HCT116 (cell line): ENCODE measurements at regions not wholly inside any gene's neighbourhood (a gene's known extent, or its start where the extent isn't known, plus 50 kb on each side); places are given as distances from the start of the nearest gene placed in this dataset.

Experiments
- ATAC-seq: fragments of 200-7000 bp; cut with Tn5 transposase; 2 replicates; pipeline ENCODE4 v1.9.1; 2020; ENCODE audit warnings: mild to moderate bottlenecking, moderate library complexity
- BruUV-seq: library from RNA; stranded (reverse); fragments of 400-500 nt; replicated peaks from 2 replicates; lab custom pipeline; 2021; lab: Mats Ljungman, UMichigan
- CTCF ChIA-PET: fragments of 300-600 bp; sonication (Branson Sonifier 250); formaldehyde crosslinking; loops from one replicate; lab custom pipeline; 2021; ENCODE audit warnings: antibody characterized with exemption; lab: Charles Lee
- POLR2A ChIA-PET: fragments of 300-600, 350-600 bp; sonication (Branson Sonifier 250); formaldehyde crosslinking; loops from one replicate; lab custom pipeline; 2021; ENCODE audit warnings: antibody characterized with exemption; lab: Charles Lee
- RAD21 ChIA-PET, 2 experiments: fragments of 300-600 bp; sonication (Branson Sonifier 250); formaldehyde crosslinking; loops; one replicate each; lab custom pipeline; 2023; ENCODE audit warnings: low total read pairs in 2 of 2; ENCODE audit not compliant: uncharacterized antibody in 2 of 2, unreplicated experiment in 2 of 2, low non-redundant PET in 1 of 2; lab: Charles Lee
- DNase-seq: peaks from one replicate; pipeline ENCODE4 v3.0.0-alpha.2; 2010; ENCODE audit warnings: low read depth, low spot score
- H2AFZ ChIP-seq: fragments of 200-600 bp; shearing (Covaris generic), sonication (generic); 2 replicates; pipeline ENCODE4 v1.6.1; 2017; ENCODE audit warnings: low read depth, mixed run types, mixed read lengths, antibody characterized with exemption, low read length; ENCODE audit not compliant: poor library complexity, severe bottlenecking
- H3K27ac ChIP-seq: 2 replicates; pipeline ENCODE4 v1.5.1; 2012; ENCODE audit warnings: low read depth, low read length
- H3K27me3 ChIP-seq: fragments of 200-600 bp; sonication (generic); 2 replicates; pipeline ENCODE4 v1.6.1; 2016; ENCODE audit warnings: mixed run types, low read length, mixed read lengths; ENCODE audit not compliant: insufficient read depth
- H3K36me3 ChIP-seq, 2 experiments: fragments of 200-500 bp in 1 of 2; fragments of 200-600 bp in 1 of 2; sonication (Bioruptor generic) in 1 of 2; sonication (generic) in 1 of 2; 2 replicates each; pipeline versions ENCODE4 v1.5.1 to v1.6.1; 2014 to 2016; ENCODE audit warnings: low read length in 2 of 2, inconsistent platforms in 1 of 2, mixed read lengths in 1 of 2, mixed run types in 1 of 2; ENCODE audit not compliant: insufficient read depth in 2 of 2, control insufficient read depth in 1 of 2
- H3K4me1 ChIP-seq, 2 experiments: fragments of 200-600 bp in 1 of 2; sonication (generic) in 1 of 2; 2 replicates each; pipeline versions ENCODE4 v1.5.1 to v1.6.1; 2012 to 2017; ENCODE audit warnings: low read length in 2 of 2, inconsistent platforms in 1 of 2, mild to moderate bottlenecking in 1 of 2, mixed read lengths in 1 of 2, mixed run types in 1 of 2, moderate library complexity in 1 of 2; ENCODE audit not compliant: insufficient read depth in 2 of 2, control insufficient read depth in 1 of 2
- H3K4me2 ChIP-seq: fragments of 200-600 bp; sonication (generic); 2 replicates; pipeline ENCODE4 v1.6.1; 2017; ENCODE audit warnings: mixed run types, low read length, mixed read lengths
- H3K4me3 ChIP-seq, 2 experiments: fragments of 200-600 bp in 1 of 2; sonication (generic) in 1 of 2; replicated peaks in 1 of 2; 2 replicates each; pipeline ENCODE4 v1.5.1; 2011 to 2016; ENCODE audit warnings: low read length in 2 of 2, control low read depth in 1 of 2, low read depth in 1 of 2, mild to moderate bottlenecking in 1 of 2, mixed read lengths in 1 of 2, mixed run types in 1 of 2
- H3K79me2 ChIP-seq: fragments of 200-600 bp; sonication (generic); 2 replicates; pipeline ENCODE4 v1.6.1; 2017; ENCODE audit warnings: mild to moderate bottlenecking, mixed run types, low read length, moderate library complexity, mixed read lengths; ENCODE audit not compliant: insufficient read depth
- H3K9ac ChIP-seq: fragments of 200-600 bp; sonication (generic); 2 replicates; pipeline ENCODE4 v1.6.1; 2016; ENCODE audit warnings: low read length, mixed read lengths
- H3K9me2 ChIP-seq: fragments of 200-600 bp; sonication (generic), shearing (Covaris generic); 2 replicates; pipeline ENCODE4 v1.6.1; 2017; ENCODE audit warnings: mixed run types, mild to moderate bottlenecking, moderate library complexity; ENCODE audit not compliant: insufficient read depth
- H3K9me3 ChIP-seq, 2 experiments: fragments of 200-500 bp in 1 of 2; fragments of 200-600 bp in 1 of 2; sonication (Bioruptor generic) in 1 of 2; sonication (generic) in 1 of 2; 2 replicates each; pipeline ENCODE4 v1.6.1; 2014 to 2017; ENCODE audit warnings: low read length in 2 of 2, mixed read lengths in 2 of 2, inconsistent platforms in 1 of 2, low read depth in 1 of 2, mild to moderate bottlenecking in 1 of 2, mixed run types in 1 of 2, moderate library complexity in 1 of 2; ENCODE audit not compliant: control insufficient read depth in 1 of 2, insufficient read depth in 1 of 2
- H4K20me1 ChIP-seq: fragments of 200-600 bp; sonication (generic), shearing (Covaris generic); 2 replicates; pipeline ENCODE4 v1.6.1; 2017; ENCODE audit warnings: mixed run types, mild to moderate bottlenecking, moderate library complexity; ENCODE audit not compliant: insufficient read depth
- CBX3 ChIP-seq: IDR thresholded peaks from 2 replicates; pipeline ENCODE4 v1.6.1; 2012; ENCODE audit warnings: low read depth
- CEBPB ChIP-seq: IDR thresholded peaks from 2 replicates; pipeline ENCODE4 v1.6.1; 2012; ENCODE audit warnings: low read depth
- EGR1 ChIP-seq: IDR thresholded peaks from 2 replicates; pipeline ENCODE4 v1.6.1; 2012; ENCODE audit warnings: low read depth
- ELF1 ChIP-seq: IDR thresholded peaks from 2 replicates; pipeline ENCODE4 v1.6.1; 2012; ENCODE audit warnings: low read depth, borderline replicate concordance
- EZH2 ChIP-seq: fragments of 200-600 bp; sonication (generic); IDR thresholded peaks from 2 replicates; pipeline ENCODE4 v1.6.1; 2017; ENCODE audit warnings: antibody characterized with exemption, mixed run types
- FOSL1 ChIP-seq: IDR thresholded peaks from 2 replicates; pipeline ENCODE4 v1.6.1; 2012; ENCODE audit warnings: low read depth
- POLR2A ChIP-seq: IDR thresholded peaks from 2 replicates; pipeline ENCODE4 v1.7.0; 2011; ENCODE audit warnings: borderline replicate concordance; ENCODE audit not compliant: insufficient read depth, insufficient read length; ENCODE audit errors: extremely low read depth
- POLR2AphosphoS5 ChIP-seq: IDR thresholded peaks from 2 replicates; pipeline ENCODE4 v1.6.1; 2011; ENCODE audit warnings: mild to moderate bottlenecking, low read depth, low read length, moderate library complexity
- RAD21 ChIP-seq: IDR thresholded peaks from 2 replicates; pipeline ENCODE4 v1.6.1; 2012; ENCODE audit warnings: low read depth, mild to moderate bottlenecking
- SIN3A ChIP-seq: IDR thresholded peaks from 2 replicates; pipeline ENCODE4 v1.6.1; 2012; ENCODE audit warnings: low read depth
- SRF ChIP-seq: IDR thresholded peaks from 2 replicates; pipeline ENCODE4 v1.6.1; 2012; ENCODE audit warnings: low read depth
- TCF7L2 ChIP-seq: IDR thresholded peaks from 2 replicates; pipeline ENCODE4 v1.7.0; 2011; ENCODE audit warnings: borderline replicate concordance, inconsistent platforms; ENCODE audit not compliant: insufficient read depth, insufficient read length; ENCODE audit errors: extremely low read depth
- ZFX ChIP-seq: fragments of 450-650 bp; IDR thresholded peaks from 2 replicates; pipeline ENCODE4 v1.6.1; 2017
- ZNF274 ChIP-seq: fragments of 200-500 bp; sonication (Bioruptor generic); IDR thresholded peaks from 2 replicates; pipeline ENCODE4 v1.6.1; 2014; ENCODE audit warnings: mild to moderate bottlenecking, low read depth, low read length, inconsistent platforms
- intact Hi-C: fragments of 100-400 bp; cut with micrococcal nuclease; formaldehyde crosslinking; loops from 2 replicates; pipeline ENCODE4 v1.10.0; 2022
- TF ChIP-seq, protein P1 (sequence below), 3 experiments: fragments of 200-600 bp in 1 of 3; sonication (generic) in 1 of 3; IDR thresholded peaks in 2 of 3; conservative IDR thresholded peaks in 1 of 3; 2 replicates each; pipeline ENCODE4 v1.5.1; 2012 to 2017; ENCODE audit warnings: low read depth in 2 of 3, low read length in 2 of 3, antibody characterized with exemption in 1 of 3, borderline replicate concordance in 1 of 3, control low read depth in 1 of 3, mild to moderate bottlenecking in 1 of 3, mixed read lengths in 1 of 3, mixed run types in 1 of 3, moderate library complexity in 1 of 3; ENCODE audit not compliant: insufficient read depth in 1 of 3
- TF ChIP-seq, protein P2 (sequence below): IDR thresholded peaks from 2 replicates; pipeline ENCODE4 v1.6.1; 2012
- TF ChIP-seq, protein P3 (sequence below): IDR thresholded peaks from 2 replicates; pipeline ENCODE4 v1.6.1; 2011; ENCODE audit warnings: mild to moderate bottlenecking, low read length, moderate library complexity; ENCODE audit not compliant: insufficient replicate concordance; ENCODE audit errors: extremely low read depth
- TF ChIP-seq, protein P4 (sequence below): IDR thresholded peaks from 2 replicates; pipeline ENCODE4 v1.6.1; 2012

DNA sequence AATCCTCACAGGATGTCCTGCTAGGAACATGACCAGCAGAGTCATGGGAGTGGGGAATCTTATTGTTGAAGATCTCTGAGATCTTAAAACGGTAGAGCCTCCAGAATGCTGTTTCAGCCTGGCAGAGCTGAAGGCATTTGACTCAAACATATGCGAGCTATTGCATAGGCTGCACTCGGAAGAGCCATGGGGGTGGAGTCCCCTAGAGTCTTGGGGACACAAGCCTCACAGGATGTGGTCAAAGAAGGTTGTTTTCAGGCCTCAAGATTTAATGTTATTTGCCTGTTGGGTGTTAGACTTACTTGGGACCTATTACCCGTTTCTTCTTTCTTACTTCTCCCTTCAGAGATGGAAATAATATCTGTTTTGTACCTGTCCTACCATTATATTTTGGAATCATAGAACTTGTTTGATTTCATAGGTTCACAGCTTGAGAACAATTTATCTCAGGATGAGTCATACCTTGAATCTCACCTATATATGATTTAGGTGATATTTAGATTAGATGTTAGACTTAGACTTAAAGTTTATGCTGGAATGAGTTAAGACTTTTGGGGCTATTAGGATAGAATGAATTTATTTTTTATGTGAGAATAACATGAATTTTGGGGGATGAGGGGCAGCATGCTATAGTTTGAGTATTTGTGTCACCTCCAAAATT lies 172.2 kb upstream of the ATP2B1 start:
- no TSS peak for BruUV-seq
- no peaks in the 10 kb centered on the region for H3K9me3 ChIP-seq
- RAD21 ChIA-PET: no interaction called here
- no peaks in the 10 kb centered on the region for H3K4me1 ChIP-seq
- ATAC-seq (no peak), DNase-seq (no peak)
- H3K27me3 ChIP-seq: no peaks in the 10 kb centered on the region
- no peak overlapping the region for H3K4me2 ChIP-seq
- peaks cover 3% of the 10 kb centered on the region; the same call in 1 of the 2 replicates for H3K9me2 ChIP-seq
- no peaks in the 10 kb centered on the region for H4K20me1 ChIP-seq
- H3K27ac ChIP-seq: no peak overlapping the region
- POLR2A ChIA-PET: no interaction called here
- CTCF ChIA-PET: no interaction called here
- no peaks in the 10 kb centered on the region for H3K79me2 ChIP-seq
- no peak overlapping the region for H3K4me3 ChIP-seq
- H3K36me3 ChIP-seq: no peaks in the 10 kb centered on the region
- no peak overlapping the region for H3K9ac ChIP-seq
- intact Hi-C loops: no loop called here
- H2AFZ ChIP-seq: no peak overlapping the region
- TF ChIP-seq, protein P1, sequence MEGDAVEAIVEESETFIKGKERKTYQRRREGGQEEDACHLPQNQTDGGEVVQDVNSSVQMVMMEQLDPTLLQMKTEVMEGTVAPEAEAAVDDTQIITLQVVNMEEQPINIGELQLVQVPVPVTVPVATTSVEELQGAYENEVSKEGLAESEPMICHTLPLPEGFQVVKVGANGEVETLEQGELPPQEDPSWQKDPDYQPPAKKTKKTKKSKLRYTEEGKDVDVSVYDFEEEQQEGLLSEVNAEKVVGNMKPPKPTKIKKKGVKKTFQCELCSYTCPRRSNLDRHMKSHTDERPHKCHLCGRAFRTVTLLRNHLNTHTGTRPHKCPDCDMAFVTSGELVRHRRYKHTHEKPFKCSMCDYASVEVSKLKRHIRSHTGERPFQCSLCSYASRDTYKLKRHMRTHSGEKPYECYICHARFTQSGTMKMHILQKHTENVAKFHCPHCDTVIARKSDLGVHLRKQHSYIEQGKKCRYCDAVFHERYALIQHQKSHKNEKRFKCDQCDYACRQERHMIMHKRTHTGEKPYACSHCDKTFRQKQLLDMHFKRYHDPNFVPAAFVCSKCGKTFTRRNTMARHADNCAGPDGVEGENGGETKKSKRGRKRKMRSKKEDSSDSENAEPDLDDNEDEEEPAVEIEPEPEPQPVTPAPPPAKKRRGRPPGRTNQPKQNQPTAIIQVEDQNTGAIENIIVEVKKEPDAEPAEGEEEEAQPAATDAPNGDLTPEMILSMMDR (IDR thresholded peaks at IDR 0.05 in 2 of 3, conservative IDR thresholded peaks at IDR 0.05 in 1 of 3; ENCODE audit: borderline replicate concordance in 1 of 3, insufficient read depth in 1 of 3, low read depth in 2 of 3, low read length in 2 of 3): no peak
- TF ChIP-seq EZH2 (no peak), SRF (no peak), POLR2A (no peak), POLR2AphosphoS5 (no peak), ZFX (no peak), CBX3 (no peak), SIN3A (no peak), FOSL1 (no peak), ELF1 (no peak), TCF7L2 (no peak), EGR1 (no peak), RAD21 (no peak), CEBPB (no peak), ZNF274 (no peak)
- TF ChIP-seq, protein P2, sequence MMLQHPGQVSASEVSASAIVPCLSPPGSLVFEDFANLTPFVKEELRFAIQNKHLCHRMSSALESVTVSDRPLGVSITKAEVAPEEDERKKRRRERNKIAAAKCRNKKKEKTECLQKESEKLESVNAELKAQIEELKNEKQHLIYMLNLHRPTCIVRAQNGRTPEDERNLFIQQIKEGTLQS: no peak
- TF ChIP-seq, protein P3, sequence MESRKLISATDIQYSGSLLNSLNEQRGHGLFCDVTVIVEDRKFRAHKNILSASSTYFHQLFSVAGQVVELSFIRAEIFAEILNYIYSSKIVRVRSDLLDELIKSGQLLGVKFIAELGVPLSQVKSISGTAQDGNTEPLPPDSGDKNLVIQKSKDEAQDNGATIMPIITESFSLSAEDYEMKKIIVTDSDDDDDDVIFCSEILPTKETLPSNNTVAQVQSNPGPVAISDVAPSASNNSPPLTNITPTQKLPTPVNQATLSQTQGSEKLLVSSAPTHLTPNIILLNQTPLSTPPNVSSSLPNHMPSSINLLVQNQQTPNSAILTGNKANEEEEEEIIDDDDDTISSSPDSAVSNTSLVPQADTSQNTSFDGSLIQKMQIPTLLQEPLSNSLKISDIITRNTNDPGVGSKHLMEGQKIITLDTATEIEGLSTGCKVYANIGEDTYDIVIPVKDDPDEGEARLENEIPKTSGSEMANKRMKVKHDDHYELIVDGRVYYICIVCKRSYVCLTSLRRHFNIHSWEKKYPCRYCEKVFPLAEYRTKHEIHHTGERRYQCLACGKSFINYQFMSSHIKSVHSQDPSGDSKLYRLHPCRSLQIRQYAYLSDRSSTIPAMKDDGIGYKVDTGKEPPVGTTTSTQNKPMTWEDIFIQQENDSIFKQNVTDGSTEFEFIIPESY: no peak
- TF ChIP-seq, protein P4, sequence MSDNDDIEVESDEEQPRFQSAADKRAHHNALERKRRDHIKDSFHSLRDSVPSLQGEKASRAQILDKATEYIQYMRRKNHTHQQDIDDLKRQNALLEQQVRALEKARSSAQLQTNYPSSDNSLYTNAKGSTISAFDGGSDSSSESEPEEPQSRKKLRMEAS: no peak
